ENCODE measurements at regions not wholly inside any gene's neighbourhood (a gene's known extent, or its start where the extent isn't known, plus 50 kb on each side); places are given as distances from the start of the nearest gene placed in this dataset.
"Not testable (repeated sequence)": the region's sequence is repeated elsewhere in the genome, so short reads cannot be mapped to it uniquely, and the experiment has no call there.

DNA sequence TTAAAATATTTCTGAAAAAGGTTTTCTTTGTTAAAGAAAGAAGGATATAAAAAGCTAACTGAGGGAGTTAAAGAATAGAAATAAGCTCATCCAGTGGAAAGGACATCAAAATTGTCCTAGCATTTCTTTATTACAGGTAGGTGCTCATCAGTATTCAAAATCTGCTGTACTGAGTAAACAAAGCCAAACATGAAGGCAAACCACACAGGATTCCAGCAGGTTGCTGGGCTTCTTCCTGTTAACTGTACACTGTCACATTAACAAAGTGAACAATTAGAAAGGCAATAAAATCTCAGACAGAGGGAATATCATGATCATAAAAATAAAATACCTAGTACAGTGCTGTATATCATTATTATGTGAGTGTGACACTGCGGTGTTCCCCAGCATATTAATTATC, 1541.0 kb downstream of the SLITRK5 start:
- DNase-seq (ENCODE audit: low spot score): no peak

DNA sequence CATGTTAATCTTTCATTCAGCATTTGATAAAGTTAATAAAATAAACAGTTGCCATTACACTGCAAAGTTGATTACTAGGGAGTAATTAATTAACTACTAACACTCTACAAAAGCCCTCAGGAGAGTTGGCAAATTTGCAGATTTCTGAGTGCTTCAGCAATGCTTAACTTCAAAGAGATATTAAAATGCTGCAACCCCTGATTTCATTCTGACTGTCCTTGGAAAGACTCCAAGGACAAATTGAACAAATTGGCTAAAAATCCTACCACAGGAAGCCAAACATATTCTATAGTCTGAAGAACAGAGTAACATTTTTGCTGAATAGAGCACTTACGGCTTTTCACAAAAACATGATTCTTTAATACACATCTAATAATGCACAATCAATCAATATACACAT, 1543.0 kb downstream of the SLITRK5 start:
- DNase-seq (ENCODE audit: low spot score): no peak

- not testable (repeated sequence) for DNase-seq (ENCODE audit: low spot score)
Observed at GRCh38 chr13:89215319-89215718, 1544.1 kb downstream of the SLITRK5 start.

DNA sequence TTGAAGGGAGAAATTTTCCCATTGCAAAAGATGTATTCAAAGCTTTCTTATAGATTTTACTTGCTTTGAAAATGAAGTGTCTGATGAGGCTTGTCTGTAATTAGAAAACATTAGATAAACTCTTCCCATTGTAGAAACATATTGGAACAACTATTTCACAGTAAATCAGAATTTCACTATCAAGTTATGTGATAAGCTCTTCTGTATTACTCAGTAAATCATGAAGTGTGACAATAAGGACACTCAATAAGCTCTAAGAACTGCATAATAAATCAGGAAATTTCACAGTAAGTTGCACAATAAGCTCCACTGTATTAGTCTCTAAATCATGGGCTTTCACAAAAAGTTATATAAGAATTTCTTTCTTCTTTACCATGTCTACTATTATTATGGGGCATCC, 1546.6 kb downstream of the SLITRK5 start:
- no peak for DNase-seq (ENCODE audit: low spot score)

DNA sequence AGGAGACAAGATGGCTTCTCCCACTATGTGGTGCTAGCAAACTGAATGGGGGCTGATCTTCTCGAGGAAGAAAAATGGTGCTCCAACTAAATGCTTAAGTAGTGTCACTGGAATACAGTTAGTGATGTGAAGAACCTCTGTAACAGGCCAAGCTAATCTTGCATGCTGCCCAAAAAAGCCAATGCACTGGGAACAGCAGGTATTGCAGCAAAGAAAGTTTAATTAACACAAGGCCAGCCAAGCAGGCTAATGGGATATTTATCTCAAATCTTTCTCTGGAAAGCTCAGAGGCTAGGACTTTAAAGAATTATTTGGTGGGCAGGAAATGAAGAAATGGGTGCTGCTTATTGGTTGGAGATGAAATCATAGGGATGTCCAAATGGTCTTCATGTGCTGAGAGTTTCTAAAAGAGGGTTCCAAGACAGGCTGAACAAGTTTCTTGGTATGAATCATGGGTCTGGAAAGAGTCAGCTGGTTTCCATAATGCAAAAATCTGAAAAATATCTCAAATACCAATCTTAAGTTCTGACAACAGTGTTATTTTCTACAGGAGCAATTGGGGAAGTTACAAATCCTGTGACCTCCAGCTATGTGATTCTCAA, 1550.5 kb downstream of the SLITRK5 start:
- DNase-seq (ENCODE audit: low spot score): no peak

- DNase-seq (ENCODE audit: low spot score): no peak
Observed at GRCh38 chr13:89227356-89227755, 1556.2 kb downstream of the SLITRK5 start.

DNA sequence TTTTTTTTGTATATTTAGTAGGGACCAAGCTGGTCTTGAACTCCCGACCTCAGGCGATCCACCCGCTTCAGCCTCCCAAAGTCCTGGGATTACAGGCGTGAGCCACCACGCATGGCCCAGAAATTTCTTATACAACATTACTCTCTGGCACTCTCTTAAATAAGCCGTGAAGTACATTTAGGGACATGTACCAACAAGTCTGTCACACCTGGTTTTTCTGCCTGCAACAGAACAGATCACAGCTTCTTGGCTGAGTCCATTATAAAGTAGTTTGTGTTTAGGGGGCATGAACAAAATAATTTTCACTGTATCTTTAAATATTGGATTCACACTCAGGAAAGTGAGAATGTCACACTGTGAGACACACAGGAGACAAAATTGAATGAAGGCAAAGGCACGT, 1567.3 kb downstream of the SLITRK5 start:
- no peak for DNase-seq (ENCODE audit: low spot score)

DNA sequence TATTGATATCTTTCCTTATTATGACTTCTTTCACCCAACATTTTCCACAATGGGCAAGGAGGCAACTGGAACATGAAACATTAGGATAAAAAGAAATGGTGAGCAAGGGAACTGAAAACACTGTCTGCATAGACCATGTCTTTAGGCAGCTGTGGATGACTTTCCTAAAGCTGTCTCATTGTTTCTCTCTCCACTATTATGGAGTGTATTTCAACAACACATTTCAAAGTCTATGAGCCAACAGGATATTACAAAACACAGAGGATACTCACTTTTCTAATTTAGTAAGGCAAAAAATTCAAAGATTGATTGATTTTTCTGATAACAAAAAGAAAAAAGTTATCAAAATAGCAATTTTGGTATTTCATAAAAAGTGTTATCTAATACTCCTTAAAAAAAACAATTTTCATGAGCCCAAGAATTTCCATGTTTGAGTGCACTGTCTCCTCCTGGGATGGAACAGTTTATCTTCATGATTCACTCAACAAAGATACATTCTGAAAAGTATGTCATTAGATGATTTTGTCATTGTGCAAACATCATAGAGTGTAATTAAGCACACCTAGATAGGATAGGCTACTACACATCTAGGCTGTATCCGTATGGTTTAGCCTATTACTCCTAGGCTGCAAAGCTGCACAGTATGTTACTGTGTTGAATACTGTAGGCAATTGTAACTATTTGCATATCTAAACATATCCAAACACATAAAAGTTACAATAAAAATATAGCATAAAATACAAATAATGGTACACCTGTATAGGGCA, 1568.4 kb downstream of the SLITRK5 start:
- no peak for DNase-seq (ENCODE audit: low spot score)

GRCh38 chr13:89255844-89256406, 1584.8 kb downstream of the SLITRK5 start:
- no peak for DNase-seq (ENCODE audit: low spot score)

- no peak for DNase-seq (ENCODE audit: low spot score)
Observed at GRCh38 chr13:89267734-89268133, 1596.6 kb downstream of the SLITRK5 start.

- no peak for DNase-seq (ENCODE audit: low spot score)
Observed at GRCh38 chr13:89269737-89270136, 1598.6 kb downstream of the SLITRK5 start.

GRCh38 chr13:89270736-89271135, 1599.6 kb downstream of the SLITRK5 start:
- DNase-seq (ENCODE audit: low spot score): no peak

DNA sequence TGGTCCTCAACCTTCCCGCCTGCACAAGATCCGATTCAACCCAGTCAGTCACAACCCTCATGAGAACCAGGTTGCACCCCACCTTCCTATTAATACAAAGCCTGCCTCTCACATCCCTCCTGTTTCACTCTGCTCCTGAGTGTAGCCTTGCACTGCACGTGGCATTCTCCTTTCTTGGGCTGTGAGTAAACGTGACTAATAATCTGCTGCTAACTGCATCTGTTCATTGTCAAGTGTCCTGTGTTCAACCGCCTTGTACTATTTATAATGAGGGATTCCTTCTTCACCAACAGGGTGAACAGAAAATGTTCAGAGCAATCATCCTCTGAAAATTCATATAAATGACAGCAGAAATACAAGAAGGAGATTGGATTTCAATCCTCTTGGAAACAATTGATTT, 1608.2 kb downstream of the SLITRK5 start:
- DNase-seq (ENCODE audit: low spot score): no peak

- DNase-seq (ENCODE audit: low spot score): no peak
Observed at GRCh38 chr13:89281331-89281730, 1610.2 kb downstream of the SLITRK5 start.

GRCh38 chr13:89282241-89282640, 1611.1 kb downstream of the SLITRK5 start:
- no peak for DNase-seq (ENCODE audit: low spot score)

- DNase-seq (ENCODE audit: low spot score): no peak
Observed at GRCh38 chr13:89287381-89287780, 1616.2 kb downstream of the SLITRK5 start.

DNA sequence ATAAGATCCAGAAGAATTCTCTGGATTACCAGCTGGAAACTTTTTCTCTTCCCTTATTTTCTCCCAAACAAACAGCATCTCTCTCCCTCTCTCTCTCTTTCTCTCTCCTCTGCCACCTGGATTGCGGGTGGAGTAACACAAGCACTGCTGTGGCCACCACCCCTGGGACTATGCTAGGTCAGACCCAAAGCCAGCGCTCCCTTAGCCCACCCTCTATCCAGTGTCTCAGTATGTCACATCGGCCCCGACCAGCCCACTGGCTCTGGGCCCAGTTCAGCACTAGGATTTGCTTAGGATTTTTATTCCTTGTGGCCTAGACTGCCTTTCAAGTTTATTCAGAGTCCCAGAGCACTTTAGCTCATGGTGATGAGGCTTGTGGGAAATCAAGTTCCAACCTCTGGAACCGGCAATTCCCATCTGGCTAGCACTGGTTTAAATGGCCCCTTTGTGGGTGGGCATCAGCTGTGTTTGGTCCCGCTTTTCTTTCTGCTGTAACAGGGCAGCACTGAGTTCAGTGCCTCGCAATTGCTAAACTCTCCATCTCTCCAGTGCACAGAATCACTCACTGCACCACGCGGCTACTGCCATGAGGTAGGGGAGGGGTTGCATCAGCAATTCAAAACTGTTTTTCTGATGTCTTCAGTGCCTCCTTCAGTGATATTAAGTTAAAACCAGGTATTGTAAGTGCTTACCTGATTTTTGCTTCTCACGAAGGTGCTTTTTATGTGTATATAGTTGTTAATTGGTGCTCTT, 1623.1 kb downstream of the SLITRK5 start:
- DNase-seq (ENCODE audit: low spot score): no peak

GRCh38 chr13:89307278-89307677, 1636.1 kb downstream of the SLITRK5 start:
- DNase-seq (ENCODE audit: low spot score): no peak

DNA sequence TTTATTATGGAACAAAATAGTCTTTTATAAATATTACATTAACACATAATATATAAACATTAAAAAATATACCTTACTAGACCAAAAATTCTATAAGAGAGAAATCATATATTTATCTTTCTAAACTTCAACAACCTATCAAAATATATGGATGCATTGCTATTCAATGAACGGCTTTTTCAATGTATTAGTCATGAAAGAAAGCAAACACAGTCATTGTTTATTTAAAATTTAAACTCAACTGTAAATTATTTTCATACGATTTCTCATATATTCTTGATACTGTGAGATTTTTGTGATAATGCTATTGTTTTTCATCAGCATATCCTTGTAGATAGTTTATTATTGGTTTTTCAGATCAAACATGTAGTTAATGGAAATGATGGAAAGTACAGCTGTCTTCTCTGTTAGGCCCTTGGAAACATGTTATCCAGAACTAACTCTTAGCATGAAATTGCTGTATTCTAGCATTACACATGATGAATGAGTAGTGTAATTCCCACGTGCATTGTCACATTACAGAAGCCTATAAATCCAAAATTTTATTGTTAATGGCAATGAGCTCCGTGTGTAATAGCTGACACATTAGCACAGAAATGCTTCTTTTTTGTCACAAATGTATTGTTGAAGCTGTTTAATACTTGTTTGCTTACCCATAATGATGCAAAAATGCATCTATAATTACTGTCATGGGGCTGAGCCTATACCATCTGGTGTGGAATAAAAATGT, 1639.9 kb downstream of the SLITRK5 start:
- DNase-seq (ENCODE audit: low spot score): no peak

- DNase-seq (ENCODE audit: low spot score): no peak
Observed at GRCh38 chr13:89315287-89315686, 1644.1 kb downstream of the SLITRK5 start.

DNA sequence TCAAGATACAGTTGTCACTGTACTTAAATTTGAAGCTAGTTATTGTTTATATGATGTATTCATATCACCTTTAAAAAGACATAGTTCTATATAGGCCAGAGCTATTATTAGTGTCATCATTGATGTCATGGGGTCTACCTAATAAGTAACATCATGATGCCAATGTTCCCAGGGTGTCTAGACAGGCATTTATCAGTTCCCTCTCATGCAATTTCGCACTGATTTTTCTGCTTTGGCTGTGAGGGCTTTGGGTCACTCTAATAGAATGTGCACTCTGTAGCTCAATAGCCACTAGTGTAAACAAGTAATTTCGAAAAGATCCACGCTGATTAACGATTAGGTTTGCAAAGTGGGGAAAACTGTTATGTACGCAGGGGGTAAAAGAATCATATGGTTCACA, 1651.3 kb downstream of the SLITRK5 start:
- no peak for DNase-seq (ENCODE audit: low spot score)

DNA sequence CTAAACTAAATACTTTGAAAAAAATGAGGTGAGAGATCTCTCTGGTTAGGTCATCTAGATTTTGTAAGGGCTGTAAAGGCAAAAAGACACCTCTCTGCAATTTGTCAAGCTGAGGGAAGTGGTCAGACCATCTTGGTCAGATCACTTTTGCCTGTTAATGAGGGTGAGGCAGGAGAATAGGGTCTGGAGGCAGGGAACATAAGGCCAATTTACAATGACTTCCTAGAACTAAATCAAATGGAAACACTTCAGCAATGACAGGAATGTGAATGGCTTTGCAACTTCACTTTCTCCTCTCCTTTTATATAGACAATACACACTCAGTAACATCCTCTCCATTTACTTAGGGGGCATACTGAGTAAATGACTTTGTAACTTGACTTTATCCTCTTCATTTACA, 1653.4 kb downstream of the SLITRK5 start:
- no peak for DNase-seq (ENCODE audit: low spot score)

All from SW480 (cell line).